ENCODE measurements at regions not wholly inside any gene's neighbourhood (a gene's known extent, or its start where the extent isn't known, plus 50 kb on each side); places are given as distances from the start of the nearest gene placed in this dataset.

DNA sequence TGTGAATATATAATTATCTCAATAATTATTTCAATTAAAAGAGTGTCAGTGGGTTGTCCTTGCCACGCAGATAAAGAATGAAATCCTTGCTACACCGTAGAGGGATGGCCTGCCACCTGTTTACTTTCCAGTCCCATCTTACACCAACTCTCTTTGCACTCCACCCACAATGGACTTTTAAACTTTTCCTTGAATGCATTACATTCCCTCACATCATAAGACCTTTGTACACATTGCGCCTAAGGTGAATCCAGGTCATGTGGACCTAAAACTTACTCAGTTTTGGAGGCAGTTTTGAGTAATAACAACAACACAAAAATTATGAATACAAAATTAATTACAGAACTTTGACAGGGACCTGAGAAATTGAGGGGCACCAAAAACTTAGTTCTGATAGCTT lies 78.7 kb upstream of the PDE5A start (continued):
- peak; percentile 53; the same call in 1 of the 2 replicates for TF ChIP-seq ATF2 (CRISPR knock-in tag; IDR thresholded peaks at IDR 0.05)
- TF ChIP-seq, protein P1, sequence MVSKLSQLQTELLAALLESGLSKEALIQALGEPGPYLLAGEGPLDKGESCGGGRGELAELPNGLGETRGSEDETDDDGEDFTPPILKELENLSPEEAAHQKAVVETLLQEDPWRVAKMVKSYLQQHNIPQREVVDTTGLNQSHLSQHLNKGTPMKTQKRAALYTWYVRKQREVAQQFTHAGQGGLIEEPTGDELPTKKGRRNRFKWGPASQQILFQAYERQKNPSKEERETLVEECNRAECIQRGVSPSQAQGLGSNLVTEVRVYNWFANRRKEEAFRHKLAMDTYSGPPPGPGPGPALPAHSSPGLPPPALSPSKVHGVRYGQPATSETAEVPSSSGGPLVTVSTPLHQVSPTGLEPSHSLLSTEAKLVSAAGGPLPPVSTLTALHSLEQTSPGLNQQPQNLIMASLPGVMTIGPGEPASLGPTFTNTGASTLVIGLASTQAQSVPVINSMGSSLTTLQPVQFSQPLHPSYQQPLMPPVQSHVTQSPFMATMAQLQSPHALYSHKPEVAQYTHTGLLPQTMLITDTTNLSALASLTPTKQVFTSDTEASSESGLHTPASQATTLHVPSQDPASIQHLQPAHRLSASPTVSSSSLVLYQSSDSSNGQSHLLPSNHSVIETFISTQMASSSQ (IDR thresholded peaks at IDR 0.05; ENCODE audit: low read depth), result no peak
- TF ChIP-seq, protein P1 (CRISPR knock-in tag; IDR thresholded peaks at IDR 0.05; ENCODE audit: borderline replicate concordance), result no peak
- no peak for TF ChIP-seq GZF1 (CRISPR knock-in tag; IDR thresholded peaks at IDR 0.05)
- TF ChIP-seq EEA1 (CRISPR knock-in tag; IDR thresholded peaks at IDR 0.05; ENCODE audit: borderline replicate concordance), result no peak
- no peak for TF ChIP-seq HNRNPK (IDR thresholded peaks at IDR 0.05; ENCODE audit: low read depth, low read length, poor library complexity, severe bottlenecking)
- no peak for TF ChIP-seq ATRX (CRISPR knock-in tag; IDR thresholded peaks at IDR 0.05; ENCODE audit: borderline replicate concordance)
- TF ChIP-seq, protein P2, sequence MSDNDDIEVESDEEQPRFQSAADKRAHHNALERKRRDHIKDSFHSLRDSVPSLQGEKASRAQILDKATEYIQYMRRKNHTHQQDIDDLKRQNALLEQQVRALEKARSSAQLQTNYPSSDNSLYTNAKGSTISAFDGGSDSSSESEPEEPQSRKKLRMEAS (IDR thresholded peaks at IDR 0.05), result no peak
- TF ChIP-seq WIZ (CRISPR knock-in tag; IDR thresholded peaks at IDR 0.05), result no peak
- no peak for TF ChIP-seq ZFP62 (CRISPR knock-in tag; IDR thresholded peaks at IDR 0.05)
- TF ChIP-seq, protein P3, sequence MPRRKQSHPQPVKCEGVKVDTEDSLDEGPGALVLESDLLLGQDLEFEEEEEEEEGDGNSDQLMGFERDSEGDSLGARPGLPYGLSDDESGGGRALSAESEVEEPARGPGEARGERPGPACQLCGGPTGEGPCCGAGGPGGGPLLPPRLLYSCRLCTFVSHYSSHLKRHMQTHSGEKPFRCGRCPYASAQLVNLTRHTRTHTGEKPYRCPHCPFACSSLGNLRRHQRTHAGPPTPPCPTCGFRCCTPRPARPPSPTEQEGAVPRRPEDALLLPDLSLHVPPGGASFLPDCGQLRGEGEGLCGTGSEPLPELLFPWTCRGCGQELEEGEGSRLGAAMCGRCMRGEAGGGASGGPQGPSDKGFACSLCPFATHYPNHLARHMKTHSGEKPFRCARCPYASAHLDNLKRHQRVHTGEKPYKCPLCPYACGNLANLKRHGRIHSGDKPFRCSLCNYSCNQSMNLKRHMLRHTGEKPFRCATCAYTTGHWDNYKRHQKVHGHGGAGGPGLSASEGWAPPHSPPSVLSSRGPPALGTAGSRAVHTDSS (CRISPR knock-in tag; conservative IDR thresholded peaks at IDR 0.05), result no peak
- TF ChIP-seq ZNF777 (CRISPR knock-in tag; IDR thresholded peaks at IDR 0.05), result no peak
- TF ChIP-seq TRIM22 (IDR thresholded peaks at IDR 0.05), result no peak
- no peak for TF ChIP-seq SRY (CRISPR knock-in tag; IDR thresholded peaks at IDR 0.05)
- no peak for TF ChIP-seq MAF1 (CRISPR knock-in tag; IDR thresholded peaks at IDR 0.05; ENCODE audit: borderline replicate concordance)
- TF ChIP-seq NR2C2 (CRISPR knock-in tag; IDR thresholded peaks at IDR 0.05; ENCODE audit: borderline replicate concordance), result peak; percentile 62
- TF ChIP-seq ATM (IDR thresholded peaks at IDR 0.05; ENCODE audit: borderline replicate concordance), result no peak
- peak; percentile 68; the same call in 1 of the 2 replicates for TF ChIP-seq HOMEZ (CRISPR knock-in tag; IDR thresholded peaks at IDR 0.05; ENCODE audit: low read depth)
- no peak for TF ChIP-seq EZH2 (conservative IDR thresholded peaks at IDR 0.05; ENCODE audit: low read depth, low read length)
- no peak for TF ChIP-seq ZNF790 (CRISPR knock-in tag; IDR thresholded peaks at IDR 0.05; ENCODE audit: borderline replicate concordance)
